ENCODE measurements at regions not wholly inside any gene's neighbourhood (a gene's known extent, or its start where the extent isn't known, plus 50 kb on each side); places are given as distances from the start of the nearest gene placed in this dataset.
A peak's percentile ranks its signal among the peaks of the same experiment; 100 is the strongest.

DNA sequence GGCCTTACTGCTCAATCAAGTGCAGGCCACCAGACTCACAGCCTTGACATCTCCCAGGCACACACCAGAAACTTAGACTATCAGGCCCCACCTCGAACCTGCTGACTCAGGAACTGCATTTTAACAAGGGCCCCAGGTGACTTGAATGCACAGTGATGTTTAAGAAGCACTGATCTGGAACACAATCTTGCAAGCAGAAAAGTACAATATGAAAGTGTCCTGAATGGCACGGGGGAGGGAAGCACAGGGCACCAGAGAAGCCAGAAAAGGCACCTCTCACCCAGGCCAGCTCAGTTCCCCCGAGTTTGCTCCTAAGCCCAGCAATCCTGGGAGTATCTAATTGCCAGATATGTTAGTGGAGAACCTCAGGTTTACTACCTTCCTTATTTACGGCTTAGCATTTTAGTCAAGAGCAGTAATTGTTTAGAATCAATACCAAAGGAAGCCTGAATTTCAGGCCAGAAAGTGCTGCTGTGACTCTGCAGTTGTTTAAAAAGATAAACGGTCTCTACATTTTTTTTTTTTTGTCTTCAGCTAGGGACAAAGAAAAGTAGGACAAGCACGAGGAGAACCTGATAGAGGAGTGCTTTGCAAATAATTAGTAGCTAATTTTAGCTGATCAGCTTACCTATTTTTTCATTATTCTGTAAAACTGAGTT is 50.9 kb upstream of the CDC42BPA start (continued):
- TF ChIP-seq, protein P1, sequence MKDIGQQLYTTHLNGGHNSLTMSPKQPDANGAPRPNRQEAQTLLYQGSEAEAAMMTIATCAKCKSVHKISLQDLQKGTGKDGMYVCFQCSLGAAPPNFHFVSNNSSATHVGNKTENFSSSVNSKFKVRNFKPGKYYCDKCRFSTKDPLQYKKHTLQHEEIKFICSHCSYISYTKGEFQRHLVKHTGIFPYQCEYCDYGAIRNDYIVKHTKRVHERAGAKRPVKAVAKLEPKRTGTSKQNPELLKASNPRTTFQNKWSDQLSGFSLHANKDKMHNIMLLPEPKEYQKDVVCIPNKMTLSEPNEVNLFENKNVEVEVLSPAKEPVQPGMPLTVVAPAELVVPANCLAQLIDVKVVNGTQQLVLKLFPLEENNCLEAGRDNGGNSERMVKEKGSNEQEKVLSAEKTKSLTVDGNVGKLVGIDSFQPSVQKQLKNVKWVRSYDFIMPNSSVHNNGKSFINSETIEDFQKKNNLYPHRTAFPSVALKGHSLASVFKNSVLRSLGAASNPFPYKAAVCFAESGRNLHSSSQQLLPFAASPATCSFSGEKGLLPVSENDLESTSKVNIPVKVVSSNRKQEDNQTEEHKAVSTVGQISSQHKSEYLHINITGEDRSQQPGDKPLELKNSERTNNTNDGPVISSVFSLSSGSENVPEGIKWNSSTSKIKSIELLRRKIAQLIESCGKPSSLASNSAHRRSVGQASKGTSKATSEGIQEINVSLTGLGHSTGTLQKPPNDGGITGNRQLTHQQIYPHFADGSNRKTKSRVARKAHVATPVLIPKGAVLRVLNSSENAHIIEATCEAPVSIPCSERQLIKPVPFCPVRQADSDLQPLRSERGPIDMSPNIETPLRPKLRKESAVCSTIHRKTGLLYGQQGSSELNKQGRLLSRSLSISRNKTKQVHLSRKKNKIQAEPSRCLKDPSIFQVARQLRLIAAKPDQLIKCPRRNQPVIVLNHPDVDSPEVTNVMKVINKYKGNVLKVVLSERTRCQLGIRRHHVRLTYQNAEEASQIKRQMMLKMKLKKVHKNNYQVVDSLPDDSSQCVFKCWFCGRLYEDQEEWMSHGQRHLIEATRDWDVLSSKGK (CRISPR knock-in tag; IDR thresholded peaks at IDR 0.05), result no peak
- TF ChIP-seq C11orf30 (IDR thresholded peaks at IDR 0.05; ENCODE audit: low read depth), result peak; percentile 95
- 0 out of 2 replicates have a peak, but pooled peaks have one; percentile 51 for TF ChIP-seq SMARCA5 (IDR thresholded peaks at IDR 0.05)
- 0 out of 2 replicates have a peak, but pooled peaks have one; percentile 38 for TF ChIP-seq CTBP1 (IDR thresholded peaks at IDR 0.05; ENCODE audit: borderline replicate concordance)
- no peak for TF ChIP-seq HOXB6 (CRISPR knock-in tag; IDR thresholded peaks at IDR 0.05; ENCODE audit: borderline replicate concordance)
- TF ChIP-seq, protein P2, sequence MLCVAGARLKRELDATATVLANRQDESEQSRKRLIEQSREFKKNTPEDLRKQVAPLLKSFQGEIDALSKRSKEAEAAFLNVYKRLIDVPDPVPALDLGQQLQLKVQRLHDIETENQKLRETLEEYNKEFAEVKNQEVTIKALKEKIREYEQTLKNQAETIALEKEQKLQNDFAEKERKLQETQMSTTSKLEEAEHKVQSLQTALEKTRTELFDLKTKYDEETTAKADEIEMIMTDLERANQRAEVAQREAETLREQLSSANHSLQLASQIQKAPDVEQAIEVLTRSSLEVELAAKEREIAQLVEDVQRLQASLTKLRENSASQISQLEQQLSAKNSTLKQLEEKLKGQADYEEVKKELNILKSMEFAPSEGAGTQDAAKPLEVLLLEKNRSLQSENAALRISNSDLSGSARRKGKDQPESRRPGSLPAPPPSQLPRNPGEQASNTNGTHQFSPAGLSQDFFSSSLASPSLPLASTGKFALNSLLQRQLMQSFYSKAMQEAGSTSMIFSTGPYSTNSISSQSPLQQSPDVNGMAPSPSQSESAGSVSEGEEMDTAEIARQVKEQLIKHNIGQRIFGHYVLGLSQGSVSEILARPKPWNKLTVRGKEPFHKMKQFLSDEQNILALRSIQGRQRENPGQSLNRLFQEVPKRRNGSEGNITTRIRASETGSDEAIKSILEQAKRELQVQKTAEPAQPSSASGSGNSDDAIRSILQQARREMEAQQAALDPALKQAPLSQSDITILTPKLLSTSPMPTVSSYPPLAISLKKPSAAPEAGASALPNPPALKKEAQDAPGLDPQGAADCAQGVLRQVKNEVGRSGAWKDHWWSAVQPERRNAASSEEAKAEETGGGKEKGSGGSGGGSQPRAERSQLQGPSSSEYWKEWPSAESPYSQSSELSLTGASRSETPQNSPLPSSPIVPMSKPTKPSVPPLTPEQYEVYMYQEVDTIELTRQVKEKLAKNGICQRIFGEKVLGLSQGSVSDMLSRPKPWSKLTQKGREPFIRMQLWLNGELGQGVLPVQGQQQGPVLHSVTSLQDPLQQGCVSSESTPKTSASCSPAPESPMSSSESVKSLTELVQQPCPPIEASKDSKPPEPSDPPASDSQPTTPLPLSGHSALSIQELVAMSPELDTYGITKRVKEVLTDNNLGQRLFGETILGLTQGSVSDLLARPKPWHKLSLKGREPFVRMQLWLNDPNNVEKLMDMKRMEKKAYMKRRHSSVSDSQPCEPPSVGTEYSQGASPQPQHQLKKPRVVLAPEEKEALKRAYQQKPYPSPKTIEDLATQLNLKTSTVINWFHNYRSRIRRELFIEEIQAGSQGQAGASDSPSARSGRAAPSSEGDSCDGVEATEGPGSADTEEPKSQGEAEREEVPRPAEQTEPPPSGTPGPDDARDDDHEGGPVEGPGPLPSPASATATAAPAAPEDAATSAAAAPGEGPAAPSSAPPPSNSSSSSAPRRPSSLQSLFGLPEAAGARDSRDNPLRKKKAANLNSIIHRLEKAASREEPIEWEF (CRISPR knock-in tag; IDR thresholded peaks at IDR 0.05), result peak; percentile 73; the same call in 1 of the 2 replicates
- TF ChIP-seq, protein P3, sequence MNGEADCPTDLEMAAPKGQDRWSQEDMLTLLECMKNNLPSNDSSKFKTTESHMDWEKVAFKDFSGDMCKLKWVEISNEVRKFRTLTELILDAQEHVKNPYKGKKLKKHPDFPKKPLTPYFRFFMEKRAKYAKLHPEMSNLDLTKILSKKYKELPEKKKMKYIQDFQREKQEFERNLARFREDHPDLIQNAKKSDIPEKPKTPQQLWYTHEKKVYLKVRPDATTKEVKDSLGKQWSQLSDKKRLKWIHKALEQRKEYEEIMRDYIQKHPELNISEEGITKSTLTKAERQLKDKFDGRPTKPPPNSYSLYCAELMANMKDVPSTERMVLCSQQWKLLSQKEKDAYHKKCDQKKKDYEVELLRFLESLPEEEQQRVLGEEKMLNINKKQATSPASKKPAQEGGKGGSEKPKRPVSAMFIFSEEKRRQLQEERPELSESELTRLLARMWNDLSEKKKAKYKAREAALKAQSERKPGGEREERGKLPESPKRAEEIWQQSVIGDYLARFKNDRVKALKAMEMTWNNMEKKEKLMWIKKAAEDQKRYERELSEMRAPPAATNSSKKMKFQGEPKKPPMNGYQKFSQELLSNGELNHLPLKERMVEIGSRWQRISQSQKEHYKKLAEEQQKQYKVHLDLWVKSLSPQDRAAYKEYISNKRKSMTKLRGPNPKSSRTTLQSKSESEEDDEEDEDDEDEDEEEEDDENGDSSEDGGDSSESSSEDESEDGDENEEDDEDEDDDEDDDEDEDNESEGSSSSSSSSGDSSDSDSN (IDR thresholded peaks at IDR 0.05; ENCODE audit: borderline replicate concordance in 1 of 2, low read depth in 2 of 2, low read length in 2 of 2), result 0 out of 4 replicates have a peak, but pooled peaks of 1 of the 2 experiments have one; percentile 32
